K562 (cell line): ENCODE measurements at regions not wholly inside any gene's neighbourhood (a gene's known extent, or its start where the extent isn't known, plus 50 kb on each side); places are given as distances from the start of the nearest gene placed in this dataset.

Experiments
- ATAC-seq: fragments of 200-7000 bp; cut with Tn5 transposase; 3 replicates; pipeline ENCODE4 v1.9.1; 2020; ENCODE audit warnings: moderate library complexity
- BruUV-seq: library from RNA; stranded (reverse); fragments of 400-500 nt; replicated peaks from 2 replicates; lab custom pipeline; 2021; lab: Mats Ljungman, UMichigan
- CTCF ChIA-PET: fragments of 300-600 bp; formaldehyde crosslinking; extraction: SDS; loops from one replicate; lab custom pipeline; 2021; ENCODE audit warnings: low intra/inter-chr PET ratio; lab: Yijun Ruan, JAX
- POLR2A ChIA-PET: fragments of 300-600, 350-650 bp; sonication (Branson Sonifier 250); formaldehyde crosslinking; extraction: SDS; loops from one replicate; lab custom pipeline; 2021; ENCODE audit warnings: antibody characterized with exemption, inconsistent platforms; lab: Yijun Ruan, JAX
- DNase-seq, 4 experiments: peaks; one replicate each; pipeline versions ENCODE4 v3.0.0 to v3.0.0-alpha.2; 2011 to 2018; ENCODE audit warnings: low spot score in 3 of 4, mixed read lengths in 3 of 4; ENCODE audit errors: extremely low read depth in 1 of 4
- FAIRE-seq: peaks from 2 replicates; lab custom pipeline; 2011; peaks lifted over from hg19 to GRCh38; lab: Jason Lieb, UNC
- H2AFZ ChIP-seq: 2 replicates; pipeline ENCODE4 v1.6.0; 2011; ENCODE audit warnings: low read depth, low read length, control low read depth, inconsistent platforms
- H3K27ac ChIP-seq: fragments of 200-600 bp; 3 replicates; pipeline ENCODE4 v1.8.0; 2011; ENCODE audit warnings: low read depth, mild to moderate bottlenecking, control low read depth, inconsistent platforms, low read length, moderate library complexity, mixed read lengths; ENCODE audit errors: extremely low read depth
- H3K27me3 ChIP-seq, 2 experiments: fragments of 300-600 bp in 1 of 2; 2 replicates in 1 of 2; 3 replicates in 1 of 2; pipeline versions ENCODE4 v1.6.0 to v1.8.0; 2011; ENCODE audit warnings: inconsistent platforms in 2 of 2, low read length in 2 of 2, mild to moderate bottlenecking in 1 of 2, mixed read lengths in 1 of 2, moderate library complexity in 1 of 2; ENCODE audit not compliant: control insufficient read depth in 2 of 2, insufficient read depth in 2 of 2
- H3K36me3 ChIP-seq: fragments of 300-600 bp; 3 replicates; pipeline ENCODE4 v1.8.0; 2011; ENCODE audit warnings: mild to moderate bottlenecking, low read length, inconsistent platforms; ENCODE audit not compliant: control insufficient read depth, insufficient read depth
- H3K4me1 ChIP-seq, 2 experiments: fragments of 200-600 bp in 1 of 2; replicated peaks in 1 of 2; 2 replicates in 1 of 2; 3 replicates in 1 of 2; pipeline versions ENCODE4 v1.5.1 to v1.8.0; 2011; ENCODE audit warnings: inconsistent platforms in 2 of 2, low read length in 2 of 2, mild to moderate bottlenecking in 1 of 2, mixed read lengths in 1 of 2, moderate library complexity in 1 of 2; ENCODE audit not compliant: control insufficient read depth in 2 of 2, insufficient read depth in 2 of 2
- H3K4me2 ChIP-seq: 2 replicates; pipeline ENCODE4 v1.6.1; 2011; ENCODE audit warnings: low read length, control low read depth, inconsistent platforms, mixed read lengths; ENCODE audit not compliant: insufficient read depth
- H3K4me3 ChIP-seq: fragments of 200-600 bp; sonication (generic), shearing (Covaris generic); 2 replicates; pipeline ENCODE4 v1.5.1; 2016; ENCODE audit warnings: control low read depth, inconsistent platforms
- H3K79me2 ChIP-seq: fragments of 200-600 bp; 3 replicates; pipeline ENCODE4 v1.8.0; 2011; ENCODE audit warnings: low read length, inconsistent platforms; ENCODE audit not compliant: control insufficient read depth, insufficient read depth
- H3K9ac ChIP-seq, 2 experiments: 2 replicates each; pipeline versions ENCODE4 v1.6.0 to v1.6.1; 2011; ENCODE audit warnings: low read depth in 2 of 2, low read length in 2 of 2, control low read depth in 1 of 2, inconsistent platforms in 1 of 2, mild to moderate bottlenecking in 1 of 2, mixed read lengths in 1 of 2; ENCODE audit not compliant: insufficient read depth in 1 of 2
- H3K9me1 ChIP-seq: one replicate; pipeline ENCODE4 v1.6.0; 2011; ENCODE audit warnings: inconsistent platforms, mild to moderate bottlenecking, low read length, moderate library complexity; ENCODE audit not compliant: control insufficient read depth, insufficient read depth
- H3K9me3 ChIP-seq: replicated peaks from 2 replicates; pipeline ENCODE4 v1.5.1; 2011; ENCODE audit warnings: low read depth, low read length, inconsistent platforms; ENCODE audit not compliant: control insufficient read depth, insufficient read depth
- H4K20me1 ChIP-seq: replicated peaks from 2 replicates; pipeline ENCODE4 v1.6.1; 2011; ENCODE audit warnings: low read length, inconsistent platforms, mixed read lengths; ENCODE audit not compliant: control insufficient read depth, insufficient read depth
- ETV6 ChIP-seq, 3 experiments: fragments of 150-350 bp in 1 of 3; sonication (generic) in 1 of 3; formaldehyde crosslinking in 1 of 3; IDR thresholded peaks; 2 replicates each; pipeline versions ENCODE4 v1.6.1 to v1.8.0; 2014 to 2022; ENCODE audit warnings: borderline replicate concordance in 2 of 3, low read depth in 2 of 3, antibody characterized with exemption in 1 of 3, low read length in 1 of 3, mild to moderate bottlenecking in 1 of 3, missing genetic modification reagents in 1 of 3
- MBD1 ChIP-seq: fragments of 250-450 bp; sonication (Bioruptor Pico); IDR thresholded peaks from 2 replicates; pipeline ENCODE4 v1.8.0; 2022; ENCODE audit warnings: inconsistent platforms
- MBD2 ChIP-seq: sonication (generic); IDR thresholded peaks from 2 replicates; pipeline ENCODE4 v1.6.1; 2016; ENCODE audit warnings: low read depth, borderline replicate concordance
- MCM2 ChIP-seq: fragments of 450-650 bp; IDR thresholded peaks from 2 replicates; pipeline ENCODE4 v1.6.1; 2017; ENCODE audit warnings: low read depth, mild to moderate bottlenecking
- WGBS: fragments of 100-300 bp; shearing (Covaris generic); methylation state at CpG from one replicate; pipeline ENCODE4 v1.1.6; 2016; ENCODE audit warnings: low coverage, mixed read lengths; ENCODE audit not compliant: insufficient coverage; ENCODE audit errors: missing lambda C conversion rate; 5-methylcytosine and 5-hydroxymethylcytosine counted together
- in situ Hi-C: fragments of 300-500 bp; cut with MboI; formaldehyde crosslinking; loops from 4 replicates; pipeline ENCODE4 v1.15.0; 2018; ENCODE audit warnings: inconsistent platforms, mixed read lengths
- intact Hi-C: fragments of 100-400 bp; cut with micrococcal nuclease; formaldehyde crosslinking; loops from 2 replicates; pipeline ENCODE4 v1.14.2; 2022

DNA sequence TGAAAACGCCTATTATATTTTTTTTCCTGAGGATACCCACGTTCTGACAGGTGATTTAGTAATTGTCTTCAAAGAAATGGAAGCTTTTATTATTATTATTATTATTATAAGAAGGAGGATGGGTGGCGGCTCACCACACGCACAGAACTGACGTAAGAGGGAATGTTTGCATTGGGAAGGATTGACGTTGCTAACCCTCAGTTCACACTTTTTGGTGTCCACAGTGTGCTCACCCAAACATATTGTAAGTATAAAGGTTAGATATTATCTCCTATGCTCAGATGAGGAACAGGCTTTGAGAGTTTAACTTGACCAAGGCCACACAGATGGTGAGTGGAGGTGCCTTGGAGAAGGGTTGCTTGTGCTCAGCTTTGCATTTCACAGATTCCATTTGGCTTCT lies 533.5 kb upstream of the TBL1XR1 start:
- Histone ChIP-seq H2AFZ (no peak overlapping the region), H3K4me2 (no peak overlapping the region), H3K4me3 (no peak overlapping the region), H3K4me1 (no peaks in the 10 kb centered on the region; a peak in 1 of 5 replicates), H3K36me3 (no peaks in the 10 kb centered on the region), H3K9me3 (no peaks in the 10 kb centered on the region), H4K20me1 (no peaks in the 10 kb centered on the region), H3K9ac (no peak overlapping the region), H3K9me1 (no peaks in the 10 kb centered on the region), H3K79me2 (no peaks in the 10 kb centered on the region), H3K27me3 (0 out of 5 replicates have a peak, but pooled peaks cover 0 to 5% of the 10 kb centered on the region in 2 experiments), H3K27ac (no peak overlapping the region)
- intact Hi-C loops (no loop called here), in situ Hi-C loops (no loop called here)
- BruUV-seq: no TSS peak
- POLR2A ChIA-PET: interaction anchor here (0.6 to 1.1 kb wide), 2 partner anchors 10 to 26 kb away, joined by 3 to 4 read pairs; no protein-coding TSS in a partner anchor
- no peak for TF ChIP-seq MCM2
- no peak for TF ChIP-seq ETV6 (IDR thresholded peaks at IDR 0.05; ENCODE audit: borderline replicate concordance in 1 of 2, low read depth in 2 of 2, low read length in 1 of 2)
- TF ChIP-seq ETV6 (CRISPR knock-in tag; IDR thresholded peaks at IDR 0.05; ENCODE audit: borderline replicate concordance): no peak
- TF ChIP-seq MBD1 (CRISPR knock-in tag): no peak
- no peak for TF ChIP-seq MBD2
- FAIRE-seq (no peak), ATAC-seq (no peak), DNase-seq (no peak)
- 44% methylated on average over 6 of the region's 6 CpGs for WGBS
- CTCF ChIA-PET: no interaction called here
